ENCODE measurements at regions not wholly inside any gene's neighbourhood (a gene's known extent, or its start where the extent isn't known, plus 50 kb on each side); places are given as distances from the start of the nearest gene placed in this dataset.

GRCh38 chr2:216959433-216959832 lies 99.6 kb upstream of the TNP1 start:
- H3K36me3 ChIP-seq = no peaks in the 10 kb centered on the region
- no peaks in the 10 kb centered on the region for H3K4me1 ChIP-seq
- peaks cover 0 to 5% (median 0%) of the 10 kb centered on the region in 3 donors for H3K9me3 ChIP-seq
- TF ChIP-seq CTCF (IDR thresholded peaks at IDR 0.05) = no peak
- TF ChIP-seq POLR2A (IDR thresholded peaks at IDR 0.05) = no peak
- 37 to 42% methylated on average over 3 of the region's 3 CpGs for WGBS, 2 donors
- no peak overlapping the region for H3K27ac ChIP-seq
- intact Hi-C loops (cut with DNase I) = no loop called here
- no peak overlapping the region for H3K4me3 ChIP-seq
- no peak for DNase-seq
- peaks cover 0 to 4% (median 0%) of the 10 kb centered on the region in 4 donors for H3K27me3 ChIP-seq

- no peak overlapping the region for H3K4me3 ChIP-seq
- H3K36me3 ChIP-seq = no peaks in the 10 kb centered on the region
- H3K27ac ChIP-seq = no peak overlapping the region
- TF ChIP-seq CTCF (IDR thresholded peaks at IDR 0.05) = no peak
- no peak for TF ChIP-seq POLR2A (IDR thresholded peaks at IDR 0.05)
- no peak for DNase-seq
- peaks cover 0 to 4% (median 0%) of the 10 kb centered on the region in 4 donors for H3K27me3 ChIP-seq
- WGBS, 2 donors = 92 to 97% methylated on average over 3 to 5 of the region's 5 CpGs
- H3K4me1 ChIP-seq = no peaks in the 10 kb centered on the region
- H3K9me3 ChIP-seq = peaks cover 0 to 10% (median 0%) of the 10 kb centered on the region in 3 donors
- intact Hi-C loops (cut with DNase I) = no loop called here
These were observed 97.1 kb upstream of the TNP1 start for GRCh38 chr2:216956820-216957493.

- DNase-seq = no peak
- Histone ChIP-seq H3K4me1 (no peaks in the 10 kb centered on the region), H3K9me3 (peaks cover 0 to 10% (median 0%) of the 10 kb centered on the region in 3 donors), H3K4me3 (no peak overlapping the region), H3K27me3 (no peaks in the 10 kb centered on the region), H3K36me3 (no peaks in the 10 kb centered on the region), H3K27ac (no peak overlapping the region)
- intact Hi-C loops (cut with DNase I) = no loop called here
- no peak for TF ChIP-seq CTCF (IDR thresholded peaks at IDR 0.05)
- 53 to 70% methylated on average over 4 of the region's 4 CpGs for WGBS, 2 donors
These were observed 91.3 kb upstream of the TNP1 start for GRCh38 chr2:216951171-216951570.

GRCh38 chr2:216950547-216950946 lies 90.7 kb upstream of the TNP1 start:
- intact Hi-C loops (cut with DNase I) = no loop called here

More at GRCh38 chr2:216950547-216950946, 90.7 kb upstream of the TNP1 start:
- no peak overlapping the region for H3K27ac ChIP-seq
- H3K4me3 ChIP-seq = no peak overlapping the region
- H3K9me3 ChIP-seq = peaks cover 0 to 10% (median 0%) of the 10 kb centered on the region in 3 donors
- WGBS, 2 donors = 21 to 42% methylated on average over 2 of the region's 2 CpGs
- TF ChIP-seq CTCF (IDR thresholded peaks at IDR 0.05) (no peak), POLR2A (IDR thresholded peaks at IDR 0.05) (no peak)
- DNase-seq = no peak
- H3K36me3 ChIP-seq = no peaks in the 10 kb centered on the region
- H3K27me3 ChIP-seq = no peaks in the 10 kb centered on the region
- no peaks in the 10 kb centered on the region for H3K4me1 ChIP-seq
